NCI-H345 treated with DMSO at 0.1 percent for 48 hours (cell line): ENCODE measurements at regions not wholly inside any gene's neighbourhood (a gene's known extent, or its start where the extent isn't known, plus 50 kb on each side); places are given as distances from the start of the nearest gene placed in this dataset.
"Not testable (repeated sequence)": the region's sequence is repeated elsewhere in the genome, so short reads cannot be mapped to it uniquely, and the experiment has no call there.

Experiments
- DNase-seq: peaks from one replicate; lab custom pipeline; 2025; ENCODE audit not compliant: unreplicated experiment; lab: John Stamatoyannopoulos, UW

DNA sequence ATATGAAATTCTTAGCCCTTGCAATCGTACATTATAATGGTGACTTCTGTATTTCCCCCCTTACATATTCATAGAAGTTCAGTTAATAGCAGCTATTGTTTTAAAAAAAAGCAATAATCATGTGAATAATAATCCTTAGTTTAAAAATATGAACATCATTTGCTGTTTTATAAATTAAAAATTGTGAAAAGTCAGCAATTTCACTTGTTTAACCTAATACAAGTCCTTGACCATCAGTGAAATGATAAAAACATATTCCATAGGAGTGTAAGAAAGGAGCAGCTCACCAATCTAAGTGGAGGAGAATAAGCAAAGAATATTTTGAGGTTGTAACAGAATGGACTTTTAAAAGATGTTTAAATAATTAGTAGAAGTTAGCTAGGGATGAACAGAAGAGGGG, 650.2 kb downstream of the SUCLG1 start:
- no peak for DNase-seq

DNA sequence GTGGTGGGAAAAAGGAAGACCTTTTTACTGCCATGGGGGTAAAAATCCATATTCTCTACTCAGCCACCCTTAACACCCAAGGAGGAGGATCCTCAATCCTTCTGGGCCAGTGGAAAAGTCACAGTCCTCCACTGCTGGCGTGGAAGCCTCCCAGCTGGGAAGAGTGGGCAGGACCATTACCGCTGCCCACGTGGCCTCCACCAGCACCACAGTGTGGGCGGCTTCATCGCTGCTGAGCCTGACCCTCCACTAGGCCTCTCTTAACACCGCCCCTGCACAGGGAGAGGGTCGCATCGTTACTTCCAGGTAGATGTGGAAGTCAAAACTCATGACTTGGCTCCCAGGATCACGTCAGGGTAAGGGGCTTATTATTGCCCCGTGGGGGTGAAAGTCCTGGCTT, 656.5 kb downstream of the SUCLG1 start:
- DNase-seq, result no peak

DNA sequence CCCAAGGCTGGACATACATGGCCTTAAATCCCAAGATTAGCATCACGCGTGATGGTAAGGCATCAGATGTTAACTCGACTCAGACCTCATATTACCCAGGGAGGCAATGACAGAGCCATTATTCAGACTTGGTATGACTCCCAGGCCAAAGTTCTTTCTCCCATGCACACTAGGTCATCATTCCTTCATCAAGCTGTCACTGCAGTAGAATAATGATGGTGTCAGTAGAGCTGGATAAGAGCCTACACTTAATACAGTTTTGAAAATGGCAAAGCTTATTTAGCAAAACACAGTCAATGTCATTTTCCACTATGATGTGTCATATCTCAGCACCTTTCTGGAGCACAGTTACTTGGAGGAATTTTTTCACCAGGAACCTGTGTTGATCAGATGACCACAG, 663.3 kb downstream of the SUCLG1 start:
- no peak for DNase-seq

DNA sequence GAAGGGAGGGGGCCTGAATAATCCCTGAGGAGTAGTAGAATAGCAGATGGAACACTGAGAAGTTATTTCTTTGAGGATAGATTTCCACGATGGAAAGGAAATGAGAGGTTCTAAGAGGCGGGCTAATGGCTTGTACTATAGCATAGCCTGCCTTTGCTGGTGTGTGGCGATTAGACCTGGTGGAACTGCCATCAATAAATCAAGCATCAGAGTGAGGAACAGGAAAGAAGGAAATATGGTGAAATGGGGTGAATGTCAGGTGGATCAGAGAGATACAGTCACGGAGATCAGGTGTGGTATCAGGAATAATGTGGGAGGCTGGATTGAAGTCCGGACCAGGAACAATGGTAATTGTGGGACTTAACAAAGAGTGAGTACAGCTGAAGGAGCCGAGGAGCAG, 668.6 kb downstream of the SUCLG1 start:
- not testable (repeated sequence) for DNase-seq

DNA sequence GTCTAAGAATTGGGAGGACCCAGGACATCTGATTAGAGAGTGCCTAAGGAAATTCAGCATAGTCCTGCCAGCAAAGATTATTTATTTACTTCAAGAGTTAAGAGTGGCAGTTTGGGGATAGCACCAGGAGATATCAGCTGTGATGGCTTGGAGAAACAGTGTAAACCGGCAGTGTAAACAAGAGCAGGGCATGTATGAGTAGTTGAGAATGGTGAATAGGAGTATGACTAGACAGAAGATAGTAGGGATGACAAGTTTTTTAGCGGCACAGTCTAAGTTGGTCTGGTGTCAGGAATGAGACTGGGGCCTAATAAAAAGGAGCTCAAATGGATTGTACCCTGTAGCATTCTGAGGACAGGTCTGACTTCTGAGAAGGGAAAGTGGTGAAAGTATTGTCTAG, 669.4 kb downstream of the SUCLG1 start:
- DNase-seq, result not testable (repeated sequence)

DNA sequence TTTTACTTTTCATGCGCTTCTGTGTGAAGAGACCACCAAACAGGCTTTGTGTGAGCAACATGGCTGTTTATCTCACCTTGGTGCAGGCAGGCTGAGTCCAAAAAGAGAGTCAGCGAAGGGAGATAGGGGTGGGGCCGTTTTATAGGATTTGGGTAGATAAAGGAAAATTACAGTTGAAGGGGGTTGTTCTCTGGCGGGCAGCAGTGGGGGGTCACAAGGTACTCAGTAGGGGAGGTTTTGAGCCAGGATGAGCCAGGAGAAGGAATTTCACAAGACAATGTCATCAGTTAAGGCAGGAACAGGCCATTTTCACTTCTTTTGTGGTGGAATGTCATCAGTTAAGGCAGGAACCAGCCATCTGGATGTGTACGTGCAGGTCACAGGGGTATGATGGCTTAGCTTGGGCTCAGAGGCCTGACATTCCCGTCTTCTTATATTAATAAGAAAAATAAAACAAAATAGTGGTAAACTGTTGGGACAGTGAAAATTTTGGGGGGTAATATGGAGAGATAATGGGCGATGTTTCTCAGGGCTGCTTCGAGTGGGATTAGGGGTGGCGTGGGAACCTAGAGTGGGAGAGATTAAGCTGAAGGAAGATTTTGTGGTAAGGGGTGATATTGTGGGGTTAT, 670.0 kb downstream of the SUCLG1 start:
- not testable (repeated sequence) for DNase-seq

DNA sequence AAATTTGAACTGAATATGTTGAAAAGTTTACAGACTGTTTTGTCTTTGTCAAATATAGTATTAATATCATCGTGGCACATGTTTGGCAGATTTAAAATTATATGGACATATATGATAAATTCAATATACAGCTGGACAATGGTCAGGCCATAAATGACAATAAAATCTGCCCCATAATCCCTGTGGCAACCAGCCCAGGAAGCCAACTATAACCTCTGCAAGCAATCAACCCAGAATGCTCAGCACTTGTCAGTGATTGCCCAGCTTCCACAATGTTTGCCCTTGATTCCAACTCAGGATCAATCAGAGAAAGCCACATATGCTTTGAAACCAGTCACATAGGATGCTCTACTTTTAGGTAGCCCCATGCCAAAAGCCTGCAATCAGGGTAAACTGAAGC, 671.9 kb downstream of the SUCLG1 start:
- DNase-seq, result no peak

DNA sequence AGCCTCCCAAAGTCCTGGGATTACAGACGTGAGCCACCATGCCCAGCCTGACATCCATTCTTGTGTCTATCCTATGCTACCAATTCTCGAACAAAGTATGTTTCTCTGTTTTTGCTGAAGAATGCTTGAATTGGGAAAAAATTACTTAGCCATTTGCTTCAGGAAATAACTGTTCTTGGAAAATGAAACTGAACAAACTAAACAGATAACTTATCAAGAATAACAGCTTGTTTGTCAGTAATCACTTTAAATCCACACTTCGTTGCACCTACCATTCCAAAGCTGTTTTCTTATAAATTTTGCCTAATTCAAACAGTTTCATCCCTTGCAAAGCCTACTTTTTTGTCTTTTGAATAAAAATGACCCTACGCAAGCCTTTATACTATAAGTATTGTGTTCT, 672.9 kb downstream of the SUCLG1 start:
- DNase-seq, result no peak

DNA sequence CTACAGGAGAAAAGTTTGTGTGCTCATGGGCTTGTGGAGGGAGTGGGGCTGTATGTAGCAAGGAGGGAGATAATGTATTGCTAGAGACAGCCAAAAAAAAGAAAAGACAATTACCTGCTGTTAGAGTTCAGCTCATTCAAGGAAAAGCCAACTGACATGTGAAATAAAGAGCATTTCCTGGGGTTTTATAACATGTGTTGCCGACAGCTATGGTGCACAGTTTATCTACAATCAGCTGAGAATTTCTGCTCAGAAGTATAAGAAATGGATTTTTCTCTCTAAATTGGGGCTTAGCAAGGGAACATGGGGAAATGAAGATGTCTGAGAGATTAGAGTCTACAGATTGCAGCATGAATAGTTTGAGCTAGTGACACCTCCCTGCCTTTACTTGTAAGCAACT, 674.1 kb downstream of the SUCLG1 start:
- DNase-seq, result no peak

DNA sequence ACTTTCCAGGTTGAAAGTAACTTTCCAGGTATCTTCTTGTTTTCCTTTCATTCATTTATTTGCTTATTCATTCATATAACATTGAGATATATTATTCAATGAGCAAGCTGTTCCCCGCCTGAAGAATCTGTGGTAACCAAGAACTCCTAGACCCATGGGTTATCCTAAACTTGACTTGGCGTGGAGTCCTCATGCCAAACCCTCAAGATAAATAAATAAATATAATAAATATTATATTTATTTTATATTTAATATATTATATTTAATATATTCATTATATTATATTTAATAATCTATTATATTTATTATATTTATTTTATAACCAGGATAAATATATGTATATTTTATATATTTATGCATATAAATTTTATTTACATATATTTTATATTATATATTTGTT, 674.8 kb downstream of the SUCLG1 start:
- no peak for DNase-seq

DNA sequence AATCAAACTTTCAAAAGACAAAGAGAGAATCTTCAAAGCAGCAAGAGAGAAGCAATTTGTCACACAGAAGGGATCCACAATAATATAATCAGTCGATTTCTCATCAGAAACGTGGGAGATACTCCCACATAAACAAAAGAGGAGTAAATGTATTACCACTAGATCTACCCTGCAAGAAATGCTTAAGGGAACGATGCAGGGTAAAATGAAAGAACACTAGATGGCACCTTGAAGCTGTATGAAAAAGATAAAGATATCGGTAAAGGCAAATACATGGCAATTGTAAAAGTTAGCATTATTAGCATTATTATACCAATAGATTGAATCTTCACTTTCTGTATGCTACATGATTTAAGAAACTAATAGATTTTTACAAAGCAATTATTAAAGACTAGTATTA, 677.0 kb downstream of the SUCLG1 start:
- no peak for DNase-seq

DNA sequence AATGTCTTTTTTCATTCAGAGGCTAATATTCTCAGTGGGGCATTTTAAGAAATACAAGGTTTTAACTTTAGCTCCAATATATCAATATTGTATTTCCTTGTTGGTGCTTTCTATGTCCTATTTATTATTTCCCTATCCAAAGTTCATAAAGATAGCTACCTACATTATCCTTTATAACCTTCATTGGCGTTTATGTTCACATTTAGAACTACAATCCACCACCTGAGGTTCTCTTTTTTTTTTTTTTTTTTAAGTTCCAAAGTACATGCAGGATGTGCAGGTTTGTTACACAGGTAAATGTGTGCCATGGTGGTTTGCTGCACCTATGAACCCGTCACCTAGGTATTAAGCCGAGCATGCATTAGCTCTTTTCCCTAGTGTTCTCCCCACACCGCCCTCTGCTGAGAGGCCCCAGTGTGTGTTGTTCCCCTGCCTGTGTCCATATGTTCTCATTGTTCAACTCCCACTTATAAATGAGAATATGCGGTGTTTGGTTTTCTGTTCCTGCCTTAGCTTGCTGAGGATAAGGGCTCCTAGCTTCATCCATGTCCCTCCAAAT, 694.6 kb downstream of the SUCLG1 start:
- DNase-seq, result no peak

DNA sequence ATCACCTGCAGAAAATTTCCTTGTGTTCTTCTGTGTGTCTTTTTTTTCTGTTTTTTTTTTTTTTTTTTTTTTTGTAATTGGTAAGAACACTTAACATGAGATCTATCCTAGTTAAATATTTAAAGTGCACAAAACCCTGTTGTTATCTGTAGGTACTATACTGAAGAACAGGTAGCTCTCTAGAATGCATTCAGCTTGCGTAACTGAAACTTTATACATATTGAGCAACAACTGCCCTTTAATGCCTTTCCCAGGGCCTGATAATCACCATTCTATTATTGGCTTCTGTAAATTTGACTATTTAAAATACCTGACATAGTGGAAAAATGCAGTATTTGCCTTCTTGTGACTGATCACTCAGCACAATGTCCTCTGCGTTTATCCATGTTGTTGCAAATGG, 701.8 kb downstream of the SUCLG1 start:
- DNase-seq, result no peak

DNA sequence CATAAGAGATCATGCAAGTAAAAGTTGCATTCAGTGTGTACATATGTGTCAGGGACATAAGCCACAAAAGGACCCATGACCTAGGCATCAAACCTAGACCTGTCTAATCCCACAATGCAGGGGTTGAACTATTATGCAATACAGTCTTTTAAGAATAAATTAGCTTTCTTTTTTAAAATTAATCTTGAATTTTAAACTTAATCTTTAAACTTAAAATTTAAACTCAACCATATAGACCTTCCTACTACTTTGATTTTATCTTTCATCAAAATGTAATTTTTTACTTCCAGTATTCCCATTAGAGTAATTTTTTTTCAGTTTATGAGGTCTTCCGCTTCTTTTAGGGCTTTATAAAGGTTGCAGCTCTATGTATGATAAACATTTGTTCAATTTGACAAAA, 702.9 kb downstream of the SUCLG1 start:
- no peak for DNase-seq

DNA sequence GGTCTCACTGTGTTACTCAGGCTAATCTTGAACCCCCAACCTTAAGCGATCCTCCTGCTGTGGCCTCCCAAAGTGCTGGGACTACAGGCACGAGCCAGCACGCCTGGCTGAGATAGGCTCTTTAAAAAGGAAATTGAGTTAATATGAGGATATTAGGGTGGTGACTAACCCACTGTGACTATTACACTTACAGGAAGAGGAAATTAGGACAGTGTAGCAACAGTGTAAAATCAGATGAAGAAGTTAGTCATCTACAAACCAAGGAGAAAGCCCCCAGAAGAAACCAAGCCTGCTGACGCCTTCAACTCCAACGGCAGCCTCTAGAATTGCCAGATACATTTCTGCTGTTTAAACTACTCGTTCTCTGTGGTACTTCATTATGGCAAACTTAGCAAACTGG, 711.9 kb downstream of the SUCLG1 start:
- DNase-seq, result no peak

DNA sequence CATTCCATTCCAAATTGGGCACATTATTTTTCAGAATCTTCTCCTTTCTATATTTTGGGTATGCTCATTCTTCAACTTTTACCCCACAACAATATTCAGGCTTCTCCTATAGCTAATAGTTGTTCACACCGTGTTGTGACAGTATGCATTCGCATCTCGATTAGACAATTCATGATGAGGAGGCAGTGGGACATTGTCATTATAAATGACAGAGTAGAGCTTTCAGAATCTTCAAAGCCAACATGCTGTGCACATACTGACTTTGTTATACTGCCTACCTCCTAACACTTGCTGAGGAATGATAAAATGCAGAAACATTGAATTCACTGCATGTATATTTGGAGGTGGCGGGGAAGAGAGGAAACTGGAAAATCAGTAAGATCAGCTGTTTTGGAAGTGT, 714.2 kb downstream of the SUCLG1 start:
- no peak for DNase-seq

DNA sequence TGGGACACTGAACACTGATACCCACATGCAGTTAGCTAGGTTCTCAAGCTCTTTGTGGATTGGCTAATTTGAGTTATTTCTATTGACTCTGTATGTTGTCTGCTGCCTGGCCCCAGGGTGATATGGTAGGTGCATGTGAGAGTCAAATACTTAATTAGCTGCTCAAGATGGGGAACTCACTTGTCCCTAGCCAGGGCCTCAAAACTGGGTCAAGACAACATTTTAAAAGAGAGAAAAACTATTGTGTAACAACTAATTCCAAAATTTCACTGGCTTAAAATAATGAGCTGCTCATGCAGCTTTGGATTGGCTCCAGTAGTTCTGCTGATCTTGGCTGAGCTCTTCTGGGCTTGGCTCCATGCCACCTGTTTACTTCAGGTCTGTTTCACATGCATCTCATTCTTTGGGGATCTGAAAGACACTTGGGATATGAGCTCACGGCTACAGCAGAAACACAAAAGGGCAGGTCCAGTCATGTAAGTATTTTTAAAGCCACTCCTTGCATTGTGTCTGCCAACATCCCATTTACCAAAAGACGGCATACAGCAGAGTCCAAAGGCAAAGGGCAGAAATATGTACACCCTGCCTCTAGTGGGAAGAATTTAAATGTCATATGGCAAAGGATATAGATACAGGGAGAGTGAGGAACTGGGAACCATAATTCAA, 716.8 kb downstream of the SUCLG1 start:
- peak; percentile 77 for DNase-seq

DNA sequence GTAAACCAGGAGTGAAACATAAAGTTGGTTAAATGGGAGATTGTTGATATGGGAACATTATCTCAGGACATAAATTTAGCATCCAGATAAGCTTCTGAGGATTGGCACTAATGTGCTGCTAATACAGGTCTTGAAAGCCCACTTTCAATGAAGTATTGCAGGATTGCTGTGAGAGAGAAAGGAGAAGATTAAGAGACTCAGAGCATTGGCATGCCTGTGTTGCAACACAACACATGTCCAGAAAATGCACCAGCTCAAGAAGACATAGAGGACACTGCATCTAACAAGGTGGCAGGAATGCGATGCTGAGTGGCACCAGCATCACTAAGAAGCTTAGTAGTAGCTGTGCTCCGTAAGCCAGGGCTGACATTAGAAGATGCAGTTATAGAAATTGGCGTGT, 728.9 kb downstream of the SUCLG1 start:
- no peak for DNase-seq

DNA sequence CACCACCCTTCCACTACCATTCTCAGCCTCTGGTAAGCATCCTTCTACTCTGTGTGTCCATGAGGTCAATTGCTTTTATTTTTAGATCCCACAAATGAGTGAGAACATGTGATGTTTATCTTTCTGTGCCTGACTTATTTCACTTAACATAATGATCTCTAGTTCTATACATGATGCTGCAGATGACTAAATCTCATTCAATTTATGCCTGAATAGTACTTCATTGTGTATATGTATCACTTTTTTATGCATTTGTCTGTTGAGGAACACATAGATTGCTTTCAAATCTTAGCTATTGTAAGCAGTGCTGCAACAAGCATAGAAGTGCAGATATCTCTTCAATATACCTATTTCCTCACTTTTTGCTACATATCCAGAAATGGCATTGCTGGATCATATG, 733.3 kb downstream of the SUCLG1 start:
- DNase-seq, result peak; percentile 57

DNA sequence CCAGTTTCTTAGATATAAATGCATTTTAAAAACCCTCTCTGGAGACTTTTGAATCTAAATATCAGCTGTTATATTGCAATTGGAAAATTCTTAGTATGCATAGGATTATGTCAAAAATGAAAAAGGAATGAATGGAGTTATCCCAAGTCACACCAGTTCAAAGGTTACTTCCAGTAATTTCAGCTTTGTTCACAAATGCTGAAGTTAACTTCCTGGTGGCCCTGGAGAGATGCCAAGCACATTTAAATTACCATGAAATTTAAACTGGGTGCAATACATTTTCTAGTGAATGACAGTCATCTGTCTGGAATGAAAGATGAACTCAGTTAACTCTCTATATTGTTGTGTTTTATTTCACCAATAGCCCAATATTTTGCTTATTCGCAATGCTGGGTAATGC, 753.9 kb downstream of the SUCLG1 start:
- no peak for DNase-seq

DNA sequence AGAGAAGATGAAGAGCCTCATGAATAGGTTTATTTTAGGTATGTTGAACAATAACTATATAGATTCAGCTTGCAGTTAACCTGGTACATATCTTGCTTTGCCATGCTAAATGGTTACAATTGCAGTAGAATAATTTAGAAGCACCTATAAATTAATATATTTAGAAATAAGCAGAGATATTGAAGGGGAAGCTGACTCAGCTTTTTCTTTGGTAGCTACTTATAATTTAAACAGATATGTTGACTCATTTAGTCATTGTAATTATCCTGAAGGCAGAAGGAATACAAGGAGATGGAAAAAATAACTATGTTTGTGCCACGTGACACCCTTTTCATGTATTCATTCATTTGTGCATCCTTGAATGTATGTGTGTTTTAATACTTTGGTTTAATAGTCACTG, 755.5 kb downstream of the SUCLG1 start:
- no peak for DNase-seq

DNA sequence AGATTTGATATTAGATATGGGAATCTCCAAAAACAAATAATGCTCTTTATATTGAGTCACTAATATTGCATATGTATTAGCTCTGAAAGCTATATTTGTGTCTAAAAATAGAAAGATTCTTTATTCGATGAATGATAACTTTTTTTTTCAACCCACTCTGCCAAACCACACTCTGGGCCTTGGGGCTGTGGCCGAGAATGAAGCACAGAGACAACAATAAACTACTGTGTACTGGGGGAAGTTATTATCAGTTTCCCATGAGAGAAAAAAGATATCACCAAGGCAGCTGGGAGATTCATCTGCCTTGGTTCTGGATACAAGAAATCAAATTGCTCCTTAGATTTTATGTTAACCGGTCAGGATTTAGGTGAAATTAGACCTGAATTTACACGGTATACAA, 762.2 kb downstream of the SUCLG1 start:
- no peak for DNase-seq

DNA sequence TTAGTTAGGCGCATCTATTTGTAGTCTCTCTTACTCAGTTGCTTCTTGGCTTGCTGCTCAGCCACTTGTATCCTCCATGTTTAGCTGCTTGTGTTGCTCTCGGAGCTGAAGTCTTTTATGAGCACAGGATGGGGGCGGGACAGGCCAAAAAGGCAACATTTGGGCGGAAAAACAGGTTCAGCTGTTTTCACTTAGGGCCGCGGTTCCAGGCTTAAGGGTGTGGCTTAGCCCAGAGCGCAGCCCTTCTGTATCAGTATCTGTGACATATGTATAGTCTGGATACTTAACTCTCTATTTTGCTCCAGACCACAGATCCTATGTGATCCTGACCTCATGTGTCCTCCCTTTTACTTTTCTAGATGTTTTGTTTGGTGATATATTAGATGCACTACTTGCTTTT, 763.5 kb downstream of the SUCLG1 start:
- no peak for DNase-seq
